Skin of body (tissue), 1 donor: ENCODE measurements at regions not wholly inside any gene's neighbourhood (a gene's known extent, or its start where the extent isn't known, plus 50 kb on each side); places are given as distances from the start of the nearest gene placed in this dataset.
"Not testable (repeated sequence)": the region's sequence is repeated elsewhere in the genome, so short reads cannot be mapped to it uniquely, and the experiment has no call there.

Source experiments
- DNase-seq: peaks from one replicate; lab custom pipeline; 2025; lab: John Stamatoyannopoulos, UW

GRCh38 chr2:187989925-187990623, 301.6 kb upstream of the GULP1 start:
- DNase-seq, result no peak

GRCh38 chr2:187991389-187991788, 300.3 kb upstream of the GULP1 start:
- DNase-seq, result peak; percentile 73

DNA sequence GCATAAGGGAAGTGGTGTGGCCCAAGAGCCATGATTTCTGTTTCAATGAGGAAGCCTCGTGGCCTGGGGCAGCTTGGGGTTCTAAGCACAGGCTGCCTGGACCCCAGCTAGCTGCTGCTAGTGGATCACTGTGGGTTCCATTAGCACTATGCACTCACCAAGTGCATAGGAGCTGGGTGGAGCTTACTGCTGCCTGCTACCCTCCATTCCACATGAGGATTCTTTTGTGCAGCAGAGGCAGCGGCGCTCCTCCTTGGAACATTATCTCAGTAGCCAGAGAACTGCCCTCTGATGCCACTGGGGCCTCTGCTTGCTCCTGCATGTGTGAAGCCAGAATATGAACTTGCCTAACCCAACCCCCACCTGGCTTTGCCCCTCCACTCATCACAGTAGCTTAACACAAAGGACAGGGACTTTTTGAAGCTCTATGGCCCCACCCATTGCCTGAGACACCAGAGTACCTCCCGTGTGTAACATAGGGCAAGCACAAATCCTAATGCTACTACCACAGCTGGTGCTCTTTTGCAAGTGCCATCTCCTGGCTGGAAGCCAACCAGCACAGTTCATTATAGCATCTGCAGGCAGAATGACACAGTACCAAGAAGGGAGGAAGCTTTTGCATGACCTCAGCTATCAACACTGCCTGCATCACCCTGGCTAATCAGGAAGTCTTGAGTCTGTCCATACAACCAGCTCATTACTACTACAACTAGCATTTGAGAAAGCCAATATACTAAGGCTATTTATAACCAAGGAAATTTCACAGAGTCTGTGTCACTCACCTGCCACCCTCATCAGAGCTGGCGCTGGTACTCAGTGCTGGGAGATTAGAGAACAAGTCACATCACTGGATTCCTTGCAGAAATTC, 297.0 kb upstream of the GULP1 start:
- DNase-seq, result peak; percentile 27

DNA sequence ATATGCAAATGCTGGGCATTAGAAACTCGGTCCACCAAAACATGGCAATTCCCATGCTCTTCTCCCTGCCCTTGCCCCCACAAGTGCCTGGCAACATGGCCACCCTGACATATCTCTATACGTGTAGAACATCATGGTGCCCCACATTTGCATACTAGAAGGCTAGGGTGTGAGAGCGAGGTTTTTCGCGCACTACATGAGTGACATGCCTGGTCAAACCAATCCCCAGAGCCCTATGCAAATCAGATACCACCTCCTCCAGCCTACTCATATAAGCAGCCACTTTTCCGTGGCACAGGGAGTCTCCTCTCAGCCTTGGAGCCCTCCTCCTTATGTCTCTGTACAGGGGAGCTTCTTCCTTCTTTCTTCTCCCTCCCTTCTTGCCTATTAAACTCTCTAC, 296.1 kb upstream of the GULP1 start:
- no peak for DNase-seq

DNA sequence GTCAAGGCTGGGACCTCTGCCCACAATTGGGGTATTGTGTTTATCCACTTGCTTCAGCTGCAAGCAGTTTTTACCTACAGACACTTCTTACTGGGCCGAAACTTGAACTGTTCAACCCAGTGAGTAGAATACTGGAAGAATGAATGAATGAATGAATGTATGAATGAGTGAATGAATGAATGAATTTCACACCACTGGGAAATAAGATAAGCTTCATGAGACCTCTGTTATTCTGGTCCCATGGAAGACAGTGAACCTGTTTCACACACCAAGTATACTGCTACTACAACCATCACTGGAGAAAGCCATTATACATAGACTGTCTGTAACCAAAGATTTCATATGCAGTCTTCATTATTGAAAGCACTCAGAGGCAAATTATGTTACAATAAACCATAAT, 295.0 kb upstream of the GULP1 start:
- DNase-seq, result no peak

DNA sequence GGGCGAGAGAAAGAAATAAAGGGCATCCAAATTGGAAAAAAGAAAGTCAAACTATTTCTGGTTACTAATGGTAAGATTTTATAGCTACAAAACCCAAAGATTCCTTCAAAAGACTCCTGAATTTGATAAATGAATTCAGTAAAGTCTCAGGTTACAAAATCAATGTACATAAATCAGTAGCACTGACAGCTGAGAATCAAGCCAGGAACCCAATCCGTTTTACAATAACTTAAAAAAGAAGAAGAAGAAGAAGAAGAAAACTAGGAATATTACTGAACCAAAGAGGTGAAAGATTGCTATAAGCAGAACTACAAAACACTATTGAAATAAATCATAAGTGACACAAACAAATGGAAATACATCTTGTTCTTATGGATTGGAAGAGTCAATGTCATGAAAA, 291.5 kb upstream of the GULP1 start:
- DNase-seq, result no peak

GRCh38 chr2:188003800-188004199, 287.9 kb upstream of the GULP1 start:
- no peak for DNase-seq

DNA sequence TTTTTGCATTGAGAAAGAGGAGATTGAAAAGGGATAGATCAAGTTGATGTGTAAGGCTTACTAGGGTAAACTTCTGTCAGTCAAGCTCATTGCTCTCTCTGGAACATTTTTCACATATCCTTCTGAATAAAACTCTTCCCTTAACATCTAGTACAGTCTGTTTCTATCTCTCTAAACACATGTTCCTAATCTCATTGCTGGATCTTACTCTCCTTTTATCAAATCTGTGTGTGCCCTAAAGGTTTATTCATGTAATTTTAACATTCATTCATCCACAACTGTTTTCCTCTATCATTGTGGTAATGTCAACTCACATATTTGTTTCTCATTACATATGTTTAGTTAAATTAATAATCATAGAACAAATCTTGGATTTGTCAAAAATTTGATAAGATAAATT, 277.9 kb upstream of the GULP1 start:
- DNase-seq, result no peak

DNA sequence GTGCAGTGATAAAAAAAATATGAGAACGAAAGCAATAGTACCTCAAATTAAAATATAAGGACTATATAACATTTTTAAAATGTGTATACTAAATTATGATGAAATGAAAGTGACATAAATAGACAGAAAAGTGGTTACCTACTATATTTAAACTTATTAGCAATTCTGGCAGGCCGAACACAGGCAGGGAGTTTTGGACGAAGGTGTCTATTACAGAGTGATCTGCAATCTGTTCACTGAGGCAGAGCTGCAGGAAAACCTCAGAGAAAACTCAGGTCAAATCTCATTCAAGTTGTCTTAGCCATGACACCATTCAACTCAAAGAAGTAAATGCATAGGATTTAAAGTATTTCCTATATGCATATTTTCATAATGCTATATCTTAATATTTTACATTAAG, 274.8 kb upstream of the GULP1 start:
- DNase-seq, result no peak

- DNase-seq, result no peak
Measured at GRCh38 chr2:188022389-188022788, 269.3 kb upstream of the GULP1 start.

- no peak for DNase-seq
Measured at GRCh38 chr2:188023035-188023434, 268.6 kb upstream of the GULP1 start.

GRCh38 chr2:188024811-188025210, 266.9 kb upstream of the GULP1 start:
- no peak for DNase-seq

DNA sequence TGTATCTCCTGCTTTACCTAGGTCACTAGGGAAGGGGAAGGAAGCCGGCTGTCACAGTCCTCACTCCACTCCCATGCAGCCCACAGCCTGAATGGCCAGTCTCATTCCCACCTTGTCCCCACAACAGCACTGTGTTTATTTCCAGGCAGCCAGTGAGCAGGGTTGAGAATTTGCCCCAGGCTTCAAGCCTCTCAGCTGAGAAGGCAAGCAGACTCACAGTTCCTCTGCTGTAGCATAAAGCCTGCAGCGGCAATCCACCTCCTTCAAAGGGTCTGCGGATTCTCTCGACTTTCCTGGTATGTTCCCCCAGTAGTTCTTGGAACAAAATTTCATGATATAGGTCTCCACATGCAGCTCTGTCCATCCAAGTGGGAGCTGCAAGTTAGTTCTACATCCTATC, 262.9 kb upstream of the GULP1 start:
- no peak for DNase-seq

DNA sequence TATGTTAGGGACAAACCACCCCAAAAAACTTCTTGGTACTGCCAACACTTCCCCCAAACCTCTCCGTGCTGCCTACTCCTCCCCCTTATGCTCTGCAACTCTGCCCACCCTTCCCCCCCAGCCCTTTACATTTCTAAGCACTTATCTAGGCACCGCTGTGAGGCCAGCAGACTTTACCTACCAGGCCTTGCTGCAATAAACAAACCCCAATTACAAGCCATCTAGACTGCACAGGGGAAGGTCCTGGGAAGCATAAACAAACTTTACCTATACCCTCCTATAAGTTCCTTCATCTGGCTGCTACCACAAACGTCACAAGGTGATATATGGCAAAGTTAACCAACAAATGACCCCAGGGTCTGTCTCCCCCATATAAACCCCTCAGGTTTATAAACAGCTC, 259.4 kb upstream of the GULP1 start:
- no peak for DNase-seq

DNA sequence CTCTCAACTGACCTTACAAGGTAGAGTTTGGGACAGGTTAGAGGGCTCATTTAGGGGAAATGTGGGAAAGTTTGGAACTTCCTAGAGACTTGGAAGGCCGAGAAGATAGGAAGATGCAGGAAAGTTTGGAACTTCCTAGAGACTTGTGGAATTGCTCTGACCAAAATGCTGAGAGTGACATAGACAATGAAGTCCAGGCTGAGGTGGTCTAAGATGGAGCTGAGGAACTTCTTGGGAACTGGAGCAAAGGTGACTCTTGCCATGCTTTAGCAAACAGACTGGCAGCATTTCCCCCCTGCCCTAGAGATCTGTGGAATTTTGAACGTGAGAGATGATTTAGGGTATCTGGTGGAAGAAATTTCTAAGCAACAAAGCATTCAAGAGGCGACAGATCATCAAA, 258.9 kb upstream of the GULP1 start:
- DNase-seq, result no peak

DNA sequence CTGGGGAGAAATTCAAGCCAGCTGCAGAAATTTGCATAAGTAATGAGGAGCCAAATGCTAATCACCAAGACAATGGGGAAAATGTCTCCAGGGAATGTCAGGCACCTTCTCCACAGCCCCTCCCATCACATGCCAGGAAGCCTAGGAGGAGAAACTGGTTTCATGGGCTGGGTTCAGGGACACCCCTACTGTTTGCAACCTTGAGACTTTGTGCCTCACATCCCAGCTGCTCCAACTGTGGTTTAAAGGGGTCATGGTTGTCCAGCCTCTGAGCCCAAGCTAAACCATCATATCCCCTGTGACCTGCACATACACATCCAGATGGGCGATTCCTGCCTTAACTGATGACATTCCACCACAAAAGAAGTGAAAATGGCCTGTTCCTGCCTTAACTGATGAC, 258.4 kb upstream of the GULP1 start:
- DNase-seq, result not testable (repeated sequence)

DNA sequence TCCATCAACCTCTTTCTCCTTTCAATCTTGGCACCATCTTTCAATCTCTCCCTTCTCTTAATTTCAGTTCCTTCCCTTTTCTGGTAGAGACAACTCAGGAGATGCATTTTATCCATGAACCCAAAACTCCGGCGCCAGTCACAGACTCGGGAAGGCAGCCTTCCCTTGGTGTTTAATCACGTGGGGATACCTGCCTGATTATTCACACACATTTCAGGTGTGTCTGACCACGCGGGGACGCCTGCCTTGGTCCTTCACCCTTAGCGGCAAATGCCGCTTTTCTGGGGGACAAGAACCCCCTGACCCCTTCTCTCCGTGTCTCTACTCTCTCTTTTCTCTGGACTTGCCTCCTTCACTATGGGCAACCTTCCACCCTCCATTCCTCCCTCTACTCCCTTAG, 257.6 kb upstream of the GULP1 start:
- not testable (repeated sequence) for DNase-seq

DNA sequence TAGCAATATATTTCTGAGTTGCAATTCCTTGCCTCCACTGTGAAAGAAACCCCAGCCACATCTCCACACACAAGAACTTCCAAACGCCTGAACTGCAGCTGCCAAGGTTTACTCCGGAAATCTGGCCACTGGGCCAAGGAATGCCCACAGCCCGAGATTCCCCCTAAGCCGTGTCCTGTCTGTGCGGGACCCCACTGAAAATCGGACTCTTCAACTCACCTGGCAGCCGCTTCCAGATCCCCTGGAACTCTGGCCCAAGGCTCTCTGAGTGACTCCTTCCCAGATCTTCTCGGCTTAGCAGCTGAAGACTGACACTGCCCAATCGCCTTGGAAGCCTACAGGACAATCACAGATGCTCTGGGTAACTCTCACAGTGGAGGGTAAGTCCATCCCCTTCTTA, 256.3 kb upstream of the GULP1 start:
- DNase-seq, result not testable (repeated sequence)

DNA sequence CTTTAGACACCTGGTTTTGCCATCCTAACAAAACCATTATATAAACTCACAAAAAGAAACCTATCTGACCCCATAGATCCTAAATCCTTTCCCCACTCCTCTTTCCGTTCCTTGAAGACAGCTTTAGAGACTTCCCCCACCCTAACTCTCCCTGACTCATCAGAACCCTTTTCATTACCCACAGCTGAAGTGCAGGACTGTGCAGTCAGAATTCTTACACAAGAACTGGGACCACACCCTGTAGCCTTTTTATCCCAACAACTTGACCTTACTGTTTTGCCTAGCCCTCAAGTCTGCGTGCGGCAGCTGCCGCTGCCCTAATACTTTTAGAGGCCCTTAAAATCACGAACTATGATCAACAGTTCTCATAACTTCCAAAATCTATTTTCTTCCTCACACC, 254.9 kb upstream of the GULP1 start:
- DNase-seq, result not testable (repeated sequence)

- no peak for DNase-seq
Measured at GRCh38 chr2:188039307-188039706, 252.4 kb upstream of the GULP1 start.

DNA sequence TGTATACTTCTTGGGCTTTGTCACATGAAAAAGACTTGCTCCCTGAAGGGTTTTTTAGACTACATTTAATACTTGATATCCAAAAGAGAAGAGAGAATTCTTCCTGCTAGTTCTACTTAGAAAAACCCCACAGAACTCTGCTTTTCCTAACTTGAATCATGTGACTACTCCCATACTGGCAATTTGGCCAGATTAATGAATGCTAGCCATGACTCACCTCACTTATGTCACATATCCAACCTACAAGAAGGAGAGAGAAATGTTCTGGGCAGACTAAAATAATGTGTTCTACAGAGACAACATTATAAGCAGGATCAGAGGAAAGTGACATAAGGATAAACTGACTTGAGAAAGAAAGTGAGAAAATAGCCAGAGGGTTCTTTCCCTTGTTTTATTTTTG, 249.3 kb upstream of the GULP1 start:
- no peak for DNase-seq

- DNase-seq, result no peak
Measured at GRCh38 chr2:188045016-188045415, 246.7 kb upstream of the GULP1 start.

GRCh38 chr2:188046437-188046836, 245.2 kb upstream of the GULP1 start:
- no peak for DNase-seq
